DND-41 (cell line): ENCODE measurements at regions not wholly inside any gene's neighbourhood (a gene's known extent, or its start where the extent isn't known, plus 50 kb on each side); places are given as distances from the start of the nearest gene placed in this dataset.

Experiments used
- ATAC-seq: fragments of 200-7000 bp; cut with Tn5 transposase; 3 replicates; pipeline ENCODE4 v1.9.1; 2021; ENCODE audit warnings: low read depth; ENCODE audit not compliant: insufficient read depth
- DNase-seq: peaks from one replicate; pipeline ENCODE4 v3.0.0-alpha.2; 2020
- H2AFZ ChIP-seq: 2 replicates; pipeline ENCODE4 v1.6.0; 2012; ENCODE audit warnings: low read depth, low read length
- H3K27ac ChIP-seq: 2 replicates; pipeline ENCODE4 v1.5.1; 2012; ENCODE audit warnings: low read length, inconsistent platforms
- H3K27me3 ChIP-seq: fragments of 200-600 bp; sonication (generic); 2 replicates; pipeline ENCODE4 v1.6.0; 2012; ENCODE audit warnings: low read length, mild to moderate bottlenecking, inconsistent platforms; ENCODE audit not compliant: insufficient read depth, poor library complexity
- H3K36me3 ChIP-seq: 2 replicates; pipeline ENCODE4 v1.5.1; 2012; ENCODE audit warnings: low read length, inconsistent platforms; ENCODE audit not compliant: insufficient read depth
- H3K4me1 ChIP-seq: 2 replicates; pipeline ENCODE4 v1.5.1; 2012; ENCODE audit warnings: mild to moderate bottlenecking, low read length; ENCODE audit not compliant: insufficient read depth
- H3K4me2 ChIP-seq: 2 replicates; pipeline ENCODE4 v1.6.0; 2012; ENCODE audit warnings: mild to moderate bottlenecking, moderate library complexity, low read length, inconsistent platforms; ENCODE audit not compliant: insufficient read depth
- H3K4me3 ChIP-seq, 2 experiments: fragments of 200-600 bp in 1 of 2; shearing (Covaris generic) in 1 of 2; 2 replicates each; pipeline ENCODE4 v1.5.1; 2012 to 2016; ENCODE audit warnings: inconsistent platforms in 2 of 2, low read length in 2 of 2, mild to moderate bottlenecking in 2 of 2, low read depth in 1 of 2, moderate library complexity in 1 of 2
- H3K79me2 ChIP-seq: 2 replicates; pipeline ENCODE4 v1.6.0; 2012; ENCODE audit warnings: low read length, inconsistent platforms; ENCODE audit not compliant: insufficient read depth
- H3K9ac ChIP-seq: 2 replicates; pipeline ENCODE4 v1.6.0; 2012; ENCODE audit warnings: low read depth, mild to moderate bottlenecking, inconsistent platforms, low read length, moderate library complexity
- H3K9me3 ChIP-seq: 2 replicates; pipeline ENCODE4 v1.5.1; 2012; ENCODE audit warnings: low read length, moderate library complexity, mild to moderate bottlenecking, inconsistent platforms; ENCODE audit not compliant: insufficient read depth, severe bottlenecking
- H4K20me1 ChIP-seq: 2 replicates; pipeline ENCODE4 v1.6.0; 2012; ENCODE audit warnings: low read length; ENCODE audit not compliant: insufficient read depth
- CTCF ChIP-seq: IDR thresholded peaks from 2 replicates; pipeline ENCODE4 v1.5.1; 2012; ENCODE audit warnings: borderline replicate concordance, low read length, moderate library complexity, mild to moderate bottlenecking; ENCODE audit not compliant: poor library complexity, severe bottlenecking; ENCODE audit errors: extremely low read depth
- EZH2 ChIP-seq: IDR thresholded peaks from 3 replicates; pipeline ENCODE4 v1.6.1; 2012; ENCODE audit warnings: borderline replicate concordance, low read depth, mild to moderate bottlenecking, moderate library complexity, low read length, inconsistent platforms; ENCODE audit not compliant: severe bottlenecking

- Histone ChIP-seq H3K9me3 (no peaks in the 10 kb centered on the region), H4K20me1 (no peaks in the 10 kb centered on the region), H3K4me2 (no peak overlapping the region), H3K4me1 (peaks cover 35% of the 10 kb centered on the region), H3K36me3 (no peaks in the 10 kb centered on the region), H3K79me2 (no peaks in the 10 kb centered on the region), H3K27ac (no peak overlapping the region), H3K9ac (no peak overlapping the region), H3K4me3 (no peak overlapping the region), H3K27me3 (no peaks in the 10 kb centered on the region), H2AFZ (no peak overlapping the region)
- no peak for TF ChIP-seq EZH2
- TF ChIP-seq CTCF: no peak
- no peak for ATAC-seq
- peak; percentile 16 for DNase-seq
Observed at GRCh38 chr14:97217111-97217885, 420.1 kb downstream of the VRK1 start.

- H3K9ac ChIP-seq: peak overlapping the region; percentile 67; the same call in 1 of the 2 replicates
- H3K4me3 ChIP-seq: peak overlapping the region in 1 of 2 experiments; percentile 59; a peak in 3 of 4 replicates
- TF ChIP-seq CTCF (no peak), EZH2 (no peak)
- peak overlapping the region; percentile 86; the same call in 1 of the 2 replicates for H2AFZ ChIP-seq
- peak overlapping the region; percentile 74 for H3K27ac ChIP-seq
- H3K27me3 ChIP-seq: no peaks in the 10 kb centered on the region
- no peaks in the 10 kb centered on the region for H3K79me2 ChIP-seq
- peaks cover 35% of the 10 kb centered on the region for H3K4me1 ChIP-seq
- peak overlapping the region; percentile 87 for H3K4me2 ChIP-seq
- H3K36me3 ChIP-seq: no peaks in the 10 kb centered on the region
- no peaks in the 10 kb centered on the region for H4K20me1 ChIP-seq
- ATAC-seq (no peak), DNase-seq (peak; percentile 41)
- no peaks in the 10 kb centered on the region for H3K9me3 ChIP-seq
Observed at GRCh38 chr14:97218274-97218673, 421.1 kb downstream of the VRK1 start.

GRCh38 chr14:97218691-97219430, 421.7 kb downstream of the VRK1 start:
- Histone ChIP-seq H3K4me2 (peak overlapping the region; percentile 87), H4K20me1 (no peaks in the 10 kb centered on the region), H3K27me3 (no peaks in the 10 kb centered on the region), H3K9me3 (no peaks in the 10 kb centered on the region), H3K36me3 (no peaks in the 10 kb centered on the region), H3K9ac (peak overlapping the region; percentile 67), H3K4me3 (peak overlapping the region; percentile 18 to 59; a peak in 3 of 4 replicates), H3K4me1 (peaks cover 38% of the 10 kb centered on the region), H3K27ac (peak overlapping the region; percentile 74), H3K79me2 (no peaks in the 10 kb centered on the region), H2AFZ (peak overlapping the region; percentile 86)
- ATAC-seq (peak; percentile 59), DNase-seq (peak; percentile 61)
- TF ChIP-seq CTCF (peak; percentile 59), EZH2 (no peak)
